ENCODE measurements at regions not wholly inside any gene's neighbourhood (a gene's known extent, or its start where the extent isn't known, plus 50 kb on each side); places are given as distances from the start of the nearest gene placed in this dataset.

DNA sequence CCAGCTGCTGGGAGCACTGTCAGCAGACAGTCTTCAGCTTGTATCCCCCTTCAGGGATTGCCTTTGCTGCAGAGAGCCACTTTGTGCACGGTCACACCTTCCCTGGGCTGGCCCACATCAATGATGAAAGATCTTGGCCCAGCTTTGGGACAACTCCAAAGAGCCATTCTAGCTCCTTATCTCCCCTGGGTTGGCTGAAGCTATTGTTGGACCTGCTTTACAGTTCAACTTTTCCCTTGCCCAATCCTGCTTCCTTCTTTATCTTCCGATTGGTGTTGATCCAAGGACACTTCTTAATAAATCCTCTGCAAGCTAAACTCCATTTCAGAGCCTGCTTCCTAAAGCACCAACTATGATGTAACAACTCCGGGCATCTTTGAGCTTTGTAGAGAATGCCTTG, 466.4 kb downstream of the KLF12 start:
- no peaks in the 10 kb centered on the region for H3K36me3 Mint-ChIP-seq (ENCODE audit: low read depth, unreplicated experiment)
- no peak overlapping the region for H3K27ac Mint-ChIP-seq (ENCODE audit: unreplicated experiment)
- no peaks in the 10 kb centered on the region for H3K27me3 Mint-ChIP-seq (ENCODE audit: unreplicated experiment)
- no peak for DNase-seq (ENCODE audit: low spot score)
- no peak overlapping the region for H3K4me3 Mint-ChIP-seq (ENCODE audit: unreplicated experiment)
- no peak for TF ChIP-seq CTCF (IDR thresholded peaks at IDR 0.05; ENCODE audit: unreplicated experiment)
- no peaks in the 10 kb centered on the region for H3K4me1 Mint-ChIP-seq (ENCODE audit: unreplicated experiment)
- H3K9me3 Mint-ChIP-seq (ENCODE audit: unreplicated experiment), result no peaks in the 10 kb centered on the region

DNA sequence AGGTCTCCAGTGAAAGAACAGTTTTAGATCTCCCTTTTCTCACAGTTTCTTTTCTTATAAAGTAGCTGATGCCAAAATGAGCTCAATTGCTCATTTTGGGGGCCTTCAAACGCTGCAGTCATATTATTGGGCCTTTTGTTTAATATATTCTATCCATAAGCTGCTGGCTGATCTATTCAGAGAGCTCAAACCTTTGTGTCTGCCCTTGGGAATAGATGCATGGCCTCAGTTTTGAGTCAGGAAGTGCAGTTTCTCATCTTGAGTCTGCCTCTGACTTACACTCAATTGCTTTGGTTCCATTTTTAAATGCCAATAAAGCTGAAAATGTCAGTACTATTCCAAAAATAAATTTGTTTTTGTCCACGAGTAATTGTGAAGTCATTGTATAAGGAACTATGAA, 468.9 kb downstream of the KLF12 start:
- Mint-ChIP-seq H3K27ac (ENCODE audit: unreplicated experiment) (no peak overlapping the region), H3K36me3 (ENCODE audit: low read depth, unreplicated experiment) (peaks cover 4% of the 10 kb centered on the region), H3K4me3 (ENCODE audit: unreplicated experiment) (no peak overlapping the region), H3K4me1 (ENCODE audit: unreplicated experiment) (no peaks in the 10 kb centered on the region), H3K27me3 (ENCODE audit: unreplicated experiment) (no peaks in the 10 kb centered on the region), H3K9me3 (ENCODE audit: unreplicated experiment) (no peaks in the 10 kb centered on the region)
- DNase-seq (ENCODE audit: low spot score), result no peak
- TF ChIP-seq CTCF (IDR thresholded peaks at IDR 0.05; ENCODE audit: unreplicated experiment), result no peak

DNA sequence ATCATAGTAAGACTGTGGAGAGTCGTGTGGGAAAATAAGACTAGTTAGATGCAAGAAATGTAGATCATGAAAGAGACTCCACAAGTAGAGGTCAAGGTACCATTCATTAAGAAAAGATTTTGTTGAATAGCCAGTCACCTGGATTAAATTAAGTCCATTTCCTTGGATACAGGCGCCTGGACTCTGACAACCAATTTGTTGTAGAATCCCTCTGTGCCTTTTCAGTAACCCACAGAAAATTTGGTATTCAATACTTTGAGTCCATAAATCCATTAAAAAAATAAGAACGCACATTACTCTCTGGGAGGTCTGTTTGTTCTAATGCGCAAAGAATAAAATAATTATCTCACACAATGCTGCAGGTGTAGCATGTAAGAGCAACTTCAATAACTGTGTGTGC, 469.4 kb downstream of the KLF12 start:
- Mint-ChIP-seq H3K4me3 (ENCODE audit: unreplicated experiment) (no peak overlapping the region), H3K4me1 (ENCODE audit: unreplicated experiment) (no peaks in the 10 kb centered on the region), H3K36me3 (ENCODE audit: low read depth, unreplicated experiment) (peaks cover 4% of the 10 kb centered on the region), H3K27me3 (ENCODE audit: unreplicated experiment) (no peaks in the 10 kb centered on the region), H3K27ac (ENCODE audit: unreplicated experiment) (no peak overlapping the region), H3K9me3 (ENCODE audit: unreplicated experiment) (no peaks in the 10 kb centered on the region)
- no peak for TF ChIP-seq CTCF (IDR thresholded peaks at IDR 0.05; ENCODE audit: unreplicated experiment)
- DNase-seq (ENCODE audit: low spot score), result no peak

GRCh38 chr13:73662833-73663232, 471.4 kb downstream of the KLF12 start:
- no peak for DNase-seq (ENCODE audit: low spot score)
- no peaks in the 10 kb centered on the region for H3K27me3 Mint-ChIP-seq (ENCODE audit: unreplicated experiment)
- H3K4me3 Mint-ChIP-seq (ENCODE audit: unreplicated experiment), result no peak overlapping the region
- peaks cover 4% of the 10 kb centered on the region for H3K36me3 Mint-ChIP-seq (ENCODE audit: low read depth, unreplicated experiment)
- TF ChIP-seq CTCF (IDR thresholded peaks at IDR 0.05; ENCODE audit: unreplicated experiment), result no peak
- no peak overlapping the region for H3K27ac Mint-ChIP-seq (ENCODE audit: unreplicated experiment)
- no peaks in the 10 kb centered on the region for H3K9me3 Mint-ChIP-seq (ENCODE audit: unreplicated experiment)
- no peaks in the 10 kb centered on the region for H3K4me1 Mint-ChIP-seq (ENCODE audit: unreplicated experiment)

GRCh38 chr13:73661687-73662425, 472.3 kb downstream of the KLF12 start:
- no peak overlapping the region for H3K4me3 Mint-ChIP-seq (ENCODE audit: unreplicated experiment)
- no peaks in the 10 kb centered on the region for H3K27me3 Mint-ChIP-seq (ENCODE audit: unreplicated experiment)
- no peak for TF ChIP-seq CTCF (IDR thresholded peaks at IDR 0.05; ENCODE audit: unreplicated experiment)
- H3K27ac Mint-ChIP-seq (ENCODE audit: unreplicated experiment), result no peak overlapping the region
- H3K9me3 Mint-ChIP-seq (ENCODE audit: unreplicated experiment), result no peaks in the 10 kb centered on the region
- peaks cover 4% of the 10 kb centered on the region for H3K36me3 Mint-ChIP-seq (ENCODE audit: low read depth, unreplicated experiment)
- DNase-seq (ENCODE audit: low spot score), result no peak
- H3K4me1 Mint-ChIP-seq (ENCODE audit: unreplicated experiment), result no peaks in the 10 kb centered on the region

Measured in endothelial cell (in vitro differentiated cells).